H1 (cell line): ENCODE measurements at regions not wholly inside any gene's neighbourhood (a gene's known extent, or its start where the extent isn't known, plus 50 kb on each side); places are given as distances from the start of the nearest gene placed in this dataset.

Experiments
- BACH1 ChIP-seq: IDR thresholded peaks from 2 replicates; pipeline ENCODE4 v1.6.1; 2012; ENCODE audit warnings: low read length, improper control_type of control experiment
- CBX5 ChIP-seq: fragments of 300-800, 300-1000 bp; sonication (generic); IDR thresholded peaks from 2 replicates; pipeline ENCODE4 v1.7.1; 2016; ENCODE audit warnings: antibody characterized with exemption, low read length, low read depth
- CHD2 ChIP-seq: IDR thresholded peaks from 2 replicates; pipeline ENCODE4 v1.6.1; 2012; ENCODE audit warnings: low read length, improper control_type of control experiment
- EGR1 ChIP-seq: IDR thresholded peaks from 2 replicates; pipeline ENCODE4 v1.6.1; 2011; ENCODE audit warnings: low read depth, low read length, borderline replicate concordance
- JUND ChIP-seq: IDR thresholded peaks from 2 replicates; pipeline ENCODE4 v1.6.1; 2011; ENCODE audit warnings: mild to moderate bottlenecking, improper control_type of control experiment, low read length
- RNF2 ChIP-seq: fragments of 200-900, 300-1000 bp; sonication (generic); IDR thresholded peaks from 2 replicates; pipeline ENCODE4 v1.7.1; 2016; ENCODE audit warnings: borderline replicate concordance, low read depth, mild to moderate bottlenecking, antibody characterized with exemption, low read length; ENCODE audit not compliant: poor library complexity, severe bottlenecking; ENCODE audit errors: missing control alignments
- RXRA ChIP-seq: IDR thresholded peaks from 2 replicates; pipeline ENCODE4 v1.6.1; 2011; ENCODE audit warnings: low read depth, mild to moderate bottlenecking, low read length, moderate library complexity; ENCODE audit not compliant: insufficient read depth
- TAF1 ChIP-seq: IDR thresholded peaks from 2 replicates; pipeline ENCODE4 v1.6.1; 2011; ENCODE audit warnings: mild to moderate bottlenecking, low read depth, low read length

DNA sequence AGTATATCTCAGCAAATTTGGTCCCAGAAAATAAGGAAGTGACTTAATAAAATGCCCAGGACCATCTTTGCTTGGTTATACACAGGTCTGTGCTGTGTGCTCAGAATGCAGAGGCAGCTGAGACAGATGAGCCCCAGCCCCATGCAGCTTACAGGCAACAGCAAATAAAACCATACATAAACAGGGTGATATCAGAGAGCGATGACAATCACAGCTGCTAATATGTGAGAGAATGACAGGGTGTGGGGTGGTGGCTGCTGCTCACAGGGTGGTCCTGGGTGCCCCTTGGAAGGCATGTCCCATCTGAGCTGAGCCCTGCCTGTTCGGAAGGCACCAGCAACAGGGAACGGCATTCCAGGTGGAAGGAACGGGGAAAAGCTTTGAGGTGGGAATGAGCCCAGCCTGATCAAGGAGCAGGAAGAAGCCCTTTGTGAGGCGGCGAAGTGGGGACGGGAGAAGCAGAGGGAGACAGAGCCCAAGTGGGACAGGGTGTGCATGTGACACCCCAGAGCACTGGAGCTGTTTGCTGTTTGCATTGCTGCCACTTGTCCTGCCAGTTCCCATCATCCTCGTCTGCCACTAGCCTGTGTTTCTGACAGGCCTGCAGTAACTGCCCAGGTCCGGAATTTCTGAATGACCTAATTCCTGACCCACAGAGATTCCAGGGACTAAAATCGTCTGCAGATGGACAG, 150.5 kb downstream of the KATNIP start (continued):
- no peak for TF ChIP-seq CBX5
- TF ChIP-seq RXRA = no peak
- no peak for TF ChIP-seq TAF1
- no peak for TF ChIP-seq EGR1
- TF ChIP-seq JUND = no peak
- TF ChIP-seq BACH1 = no peak
- no peak for TF ChIP-seq RNF2
- TF ChIP-seq CHD2 = no peak
